Gastrocnemius medialis (tissue), 4 donors: ENCODE measurements at regions not wholly inside any gene's neighbourhood (a gene's known extent, or its start where the extent isn't known, plus 50 kb on each side); places are given as distances from the start of the nearest gene placed in this dataset.

Experiments
- POLR2A ChIP-seq, 2 donors: fragments of 450-650 bp; IDR thresholded peaks; one replicate each; pipeline ENCODE4 v1.6.1; 2017; ENCODE audit warnings: antibody characterized with exemption in 2 of 2, mild to moderate bottlenecking in 2 of 2, moderate library complexity in 2 of 2
- TF ChIP-seq, protein P1 (sequence below), 5 experiments: fragments of 450-650 bp in 3 of 5; fragments of 200-600 bp in 2 of 5; sonication (generic) in 2 of 5; IDR thresholded peaks in 4 of 5; conservative IDR thresholded peaks in 1 of 5; 1 replicate in 4 of 5; 2 replicates in 1 of 5; pipeline ENCODE4 v1.5.1; 2016 to 2019; ENCODE audit warnings: antibody characterized with exemption in 5 of 5, mild to moderate bottlenecking in 3 of 5, moderate library complexity in 3 of 5

DNA sequence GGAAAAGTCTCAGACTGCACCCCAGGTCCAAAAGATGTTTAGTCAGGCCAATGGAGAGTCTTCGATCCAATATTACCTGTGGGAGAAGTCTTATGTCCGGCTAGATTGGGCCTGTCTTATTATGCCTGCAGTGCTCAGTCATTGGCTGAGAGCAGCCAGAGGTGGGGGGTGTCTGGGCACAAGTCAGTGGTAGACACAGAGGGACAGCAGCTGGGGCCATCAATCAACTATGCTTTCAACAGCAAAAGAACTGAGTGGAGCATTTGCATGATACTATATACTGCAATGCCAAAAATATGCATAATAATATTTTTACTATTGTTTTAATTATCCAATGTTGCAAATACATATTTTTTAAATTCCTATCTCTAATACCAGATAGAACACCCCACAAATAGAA, 298.6 kb upstream of the CDH20 start:
- TF ChIP-seq, protein P1, sequence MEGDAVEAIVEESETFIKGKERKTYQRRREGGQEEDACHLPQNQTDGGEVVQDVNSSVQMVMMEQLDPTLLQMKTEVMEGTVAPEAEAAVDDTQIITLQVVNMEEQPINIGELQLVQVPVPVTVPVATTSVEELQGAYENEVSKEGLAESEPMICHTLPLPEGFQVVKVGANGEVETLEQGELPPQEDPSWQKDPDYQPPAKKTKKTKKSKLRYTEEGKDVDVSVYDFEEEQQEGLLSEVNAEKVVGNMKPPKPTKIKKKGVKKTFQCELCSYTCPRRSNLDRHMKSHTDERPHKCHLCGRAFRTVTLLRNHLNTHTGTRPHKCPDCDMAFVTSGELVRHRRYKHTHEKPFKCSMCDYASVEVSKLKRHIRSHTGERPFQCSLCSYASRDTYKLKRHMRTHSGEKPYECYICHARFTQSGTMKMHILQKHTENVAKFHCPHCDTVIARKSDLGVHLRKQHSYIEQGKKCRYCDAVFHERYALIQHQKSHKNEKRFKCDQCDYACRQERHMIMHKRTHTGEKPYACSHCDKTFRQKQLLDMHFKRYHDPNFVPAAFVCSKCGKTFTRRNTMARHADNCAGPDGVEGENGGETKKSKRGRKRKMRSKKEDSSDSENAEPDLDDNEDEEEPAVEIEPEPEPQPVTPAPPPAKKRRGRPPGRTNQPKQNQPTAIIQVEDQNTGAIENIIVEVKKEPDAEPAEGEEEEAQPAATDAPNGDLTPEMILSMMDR (IDR thresholded peaks at IDR 0.05 in 4 of 5, conservative IDR thresholded peaks at IDR 0.05 in 1 of 5) = no peak
- no peak for TF ChIP-seq POLR2A (IDR thresholded peaks at IDR 0.05)
